ENCODE measurements at regions not wholly inside any gene's neighbourhood (a gene's known extent, or its start where the extent isn't known, plus 50 kb on each side); places are given as distances from the start of the nearest gene placed in this dataset.

DNA sequence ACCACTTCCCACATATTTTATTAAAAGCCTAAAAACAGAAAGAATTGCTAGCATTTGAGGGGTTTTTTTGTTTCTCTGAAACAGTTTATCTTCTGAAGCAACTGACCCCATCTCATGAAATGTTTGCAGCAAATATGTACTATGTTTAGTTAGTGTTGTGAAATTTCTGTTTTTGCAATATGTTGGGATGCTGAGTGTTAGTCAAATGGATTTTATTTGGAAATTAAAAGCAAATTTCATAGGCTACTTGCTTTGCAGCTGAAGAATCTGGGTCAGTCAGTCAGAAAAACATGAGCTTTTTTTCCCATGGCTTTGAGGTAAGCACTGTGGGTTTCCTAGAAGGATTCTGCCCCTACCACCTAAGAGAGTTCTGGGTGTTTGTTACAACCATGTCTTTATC is 184.9 kb upstream of the DKK2 start:
- DNase-seq: no peak

DNA sequence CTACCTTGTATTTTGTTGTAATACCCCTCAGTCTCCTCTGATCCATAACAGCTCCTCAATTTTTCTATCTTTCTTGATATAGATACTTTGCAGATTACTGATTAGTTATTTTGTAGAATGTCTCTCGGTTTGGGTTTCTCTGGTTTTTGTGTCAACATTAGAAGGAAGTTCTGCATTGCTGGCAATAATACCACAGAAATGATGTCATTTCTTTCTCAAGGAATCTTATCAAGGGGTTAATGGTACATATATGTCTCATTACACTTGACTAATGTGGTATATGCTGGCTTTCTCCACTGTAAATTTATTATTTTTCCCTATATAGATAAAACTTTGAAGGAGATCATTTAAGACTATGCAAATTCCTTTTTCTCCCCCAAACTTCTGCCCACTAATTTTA is 183.6 kb upstream of the DKK2 start:
- no peak for DNase-seq

DNA sequence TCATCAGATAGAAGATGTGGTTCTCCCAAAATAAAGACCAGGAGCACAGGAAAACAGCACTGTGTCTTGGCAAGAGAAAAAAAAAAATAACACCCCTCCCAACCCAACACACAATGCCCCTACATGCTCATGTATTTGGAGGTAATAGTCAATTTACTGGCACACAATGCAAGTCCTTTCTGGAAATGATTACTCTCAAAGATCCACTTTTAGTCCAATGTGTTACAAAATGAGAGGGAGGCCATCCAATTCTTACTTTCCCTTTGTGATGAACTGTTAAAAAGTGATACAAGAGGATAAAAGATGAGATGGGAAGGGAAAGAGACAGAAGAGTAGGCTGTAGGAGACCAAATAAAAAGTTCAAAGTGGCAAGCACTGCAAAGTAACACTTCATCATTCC is 180.3 kb upstream of the DKK2 start:
- DNase-seq: no peak

DNA sequence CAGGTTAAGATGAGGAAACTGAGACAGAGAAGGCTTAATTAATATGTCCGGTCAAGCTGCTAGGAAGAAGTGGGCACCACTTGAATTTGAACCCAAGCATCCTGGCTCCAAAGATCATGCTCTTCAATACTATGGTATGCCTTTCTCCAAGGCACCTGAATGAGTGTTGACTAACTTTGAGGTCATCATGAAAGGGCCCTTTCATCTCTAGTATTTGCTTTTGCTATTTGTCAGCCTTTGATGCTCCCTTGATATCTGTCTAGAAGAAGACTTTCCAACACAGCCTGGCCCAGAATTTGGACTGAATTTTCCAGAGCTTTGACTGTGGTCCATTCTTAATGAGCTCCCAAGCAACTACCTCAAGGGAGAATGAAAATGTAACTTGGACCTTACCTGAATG is 179.1 kb upstream of the DKK2 start:
- DNase-seq: no peak

DNA sequence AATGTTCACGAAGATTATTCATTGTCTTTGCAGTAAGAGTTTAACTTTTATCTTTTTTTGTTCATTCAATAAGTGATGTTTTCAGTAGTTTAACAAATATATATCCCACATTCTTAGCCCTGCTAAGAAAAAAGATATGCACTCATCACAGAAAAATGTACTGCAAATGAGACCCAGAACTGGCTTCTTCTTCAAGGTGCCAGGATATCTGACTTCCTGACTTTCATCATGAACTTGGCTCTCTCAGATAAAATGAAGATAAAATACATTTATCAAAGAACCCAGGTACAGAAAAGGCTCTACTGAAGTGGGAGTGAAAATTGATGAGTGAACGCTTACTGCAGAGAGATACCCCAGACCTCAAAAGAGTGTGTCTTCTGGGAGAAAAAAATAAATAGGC is 177.8 kb upstream of the DKK2 start:
- DNase-seq: no peak

DNA sequence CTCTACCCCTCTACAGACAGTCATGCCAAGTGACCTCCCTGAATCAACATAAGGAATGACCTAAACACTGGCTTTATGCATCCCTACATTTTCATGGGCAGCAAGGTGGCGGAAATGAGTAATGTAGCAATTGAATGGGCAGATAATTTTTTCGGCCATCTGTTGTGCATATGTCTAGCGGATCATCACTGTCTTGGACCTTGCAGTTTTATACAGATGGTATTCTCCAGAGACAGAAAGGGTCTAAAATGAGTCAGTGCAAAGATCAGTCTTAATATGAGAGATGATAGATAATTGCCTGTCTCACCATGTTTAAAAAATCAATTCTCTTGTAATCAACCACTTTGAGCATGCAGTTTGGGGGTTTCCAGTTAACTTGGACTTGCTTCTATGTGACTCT is 177.3 kb upstream of the DKK2 start:
- DNase-seq: no peak

DNA sequence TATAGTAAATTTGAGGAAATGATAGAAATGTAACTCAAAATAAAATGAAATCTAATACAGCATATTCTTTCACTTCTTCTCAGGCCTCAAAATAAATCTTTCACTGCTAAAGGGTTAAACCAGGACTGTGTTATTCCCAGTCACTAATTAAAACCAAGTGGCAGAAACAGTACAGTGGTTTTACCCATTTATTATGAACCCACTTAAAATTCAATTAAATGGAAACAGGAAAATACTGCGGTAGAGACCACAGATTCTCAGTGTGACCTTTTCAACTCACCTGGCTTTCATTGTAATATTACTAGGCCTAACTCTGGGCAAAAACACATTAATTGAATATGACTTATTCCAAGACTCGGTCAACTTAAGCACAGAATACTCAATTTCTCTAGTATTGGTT is 176.5 kb upstream of the DKK2 start:
- DNase-seq: no peak

DNA sequence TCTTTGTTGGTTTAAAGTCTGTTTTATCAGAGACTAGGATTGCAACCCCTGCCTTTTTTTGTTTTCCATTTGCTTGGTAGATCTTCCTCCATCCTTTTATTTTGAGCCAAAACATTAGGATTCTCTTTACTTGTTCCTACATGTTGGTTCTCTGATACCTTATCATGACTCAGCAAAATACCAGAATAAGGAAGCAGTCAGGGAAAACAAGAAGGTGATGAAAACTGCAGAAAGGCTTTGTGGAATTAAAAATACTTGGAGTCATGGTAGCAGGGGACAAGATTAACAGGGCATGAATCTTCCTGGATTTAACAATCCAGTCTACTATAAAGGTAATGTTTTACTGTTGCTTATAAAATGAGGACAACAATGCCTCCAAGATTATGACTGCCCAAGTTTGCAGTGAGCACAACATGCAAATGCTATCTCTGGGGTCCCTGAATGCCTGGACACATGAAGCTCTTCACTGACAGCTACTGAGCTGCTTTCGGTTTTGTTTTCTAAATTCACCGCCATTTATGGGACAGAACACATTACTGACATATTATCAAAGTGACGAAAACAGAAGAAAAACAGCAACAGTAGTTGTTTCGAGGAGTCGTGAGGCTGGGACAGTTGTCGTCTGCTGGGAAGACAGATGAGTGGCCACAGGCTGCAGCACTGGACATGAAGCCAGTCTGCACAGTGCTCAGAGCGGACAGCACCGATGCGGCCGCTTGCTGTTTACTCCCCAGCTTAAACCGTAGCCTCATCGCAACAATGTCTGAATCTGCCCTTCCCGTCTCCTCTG is 174.5 kb upstream of the DKK2 start:
- DNase-seq: no peak

DNA sequence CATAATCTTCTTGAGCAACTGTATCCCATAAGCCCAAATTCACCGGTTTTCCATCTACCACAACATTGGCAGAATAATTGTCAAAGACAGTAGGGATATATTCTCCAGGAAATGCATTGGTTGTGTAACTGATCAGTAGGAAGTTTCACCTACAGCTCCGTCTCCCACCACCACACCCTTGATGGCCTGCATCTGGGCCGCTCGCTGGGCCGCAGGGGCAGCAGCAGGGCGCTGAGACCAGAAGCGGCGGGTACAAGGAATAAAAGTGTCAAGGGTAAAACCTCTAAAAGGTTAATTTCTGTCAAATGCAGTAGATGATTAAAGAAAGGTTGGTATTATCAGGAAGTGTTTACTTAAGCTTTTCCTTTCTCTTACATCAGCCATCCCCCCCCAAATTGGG is 167.6 kb upstream of the DKK2 start:
- no peak for DNase-seq

DNA sequence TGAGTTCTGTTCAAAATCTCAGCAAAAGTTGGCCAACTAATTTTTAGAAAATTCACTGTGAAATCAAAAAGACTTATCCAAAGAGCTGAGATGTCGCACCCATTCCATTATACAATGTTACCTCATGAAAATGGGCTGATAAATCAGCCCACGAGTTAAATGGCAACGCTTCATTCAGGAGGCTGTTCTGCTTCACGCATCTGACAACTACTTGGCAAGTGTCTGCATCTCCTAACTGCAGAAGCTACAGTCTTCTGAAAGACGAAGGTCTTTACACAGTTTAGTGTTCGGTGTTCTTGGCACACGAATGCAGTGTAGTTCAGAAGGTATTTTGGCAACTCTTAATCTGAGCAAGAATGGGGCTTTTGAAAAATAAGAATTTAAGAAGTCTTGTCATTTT is 166.6 kb upstream of the DKK2 start:
- no peak for DNase-seq

DNA sequence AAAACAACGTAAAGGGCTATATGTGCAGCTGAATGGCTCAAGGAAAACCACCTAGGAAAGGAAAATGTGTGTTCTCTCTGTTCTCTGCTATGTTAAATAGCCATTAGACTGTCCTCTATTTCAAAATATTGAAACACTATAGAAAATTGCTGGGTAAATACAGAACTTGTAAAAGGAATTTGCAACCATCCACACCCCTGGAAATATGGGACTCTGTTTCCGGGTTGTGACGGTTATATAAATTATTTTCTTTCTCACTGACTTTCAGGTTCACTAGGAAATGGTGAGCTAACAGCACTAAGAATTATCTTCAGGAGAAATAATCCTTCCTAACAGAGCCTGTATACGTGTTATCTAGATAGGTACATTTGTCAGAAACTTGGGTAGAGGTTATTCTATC is 161.0 kb upstream of the DKK2 start:
- DNase-seq: no peak

DNA sequence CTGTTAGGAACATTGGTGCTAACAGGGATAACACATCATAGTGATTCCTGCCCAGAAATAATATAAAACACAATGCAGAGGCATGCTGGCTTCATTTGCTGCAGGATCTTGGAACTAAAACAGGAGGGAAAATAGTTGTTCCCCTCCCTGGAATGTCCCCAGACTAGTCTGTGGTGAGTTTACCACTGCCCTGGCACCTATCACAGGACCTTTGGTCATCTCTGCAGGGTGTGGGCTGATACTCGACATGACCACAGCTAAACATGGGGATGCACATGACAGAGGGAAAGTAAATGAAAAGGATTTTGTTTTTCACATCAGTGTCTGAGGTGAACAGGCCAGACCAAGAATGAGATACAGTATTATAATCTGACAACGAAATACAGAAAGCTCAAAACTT is 160.2 kb upstream of the DKK2 start:
- DNase-seq: no peak

DNA sequence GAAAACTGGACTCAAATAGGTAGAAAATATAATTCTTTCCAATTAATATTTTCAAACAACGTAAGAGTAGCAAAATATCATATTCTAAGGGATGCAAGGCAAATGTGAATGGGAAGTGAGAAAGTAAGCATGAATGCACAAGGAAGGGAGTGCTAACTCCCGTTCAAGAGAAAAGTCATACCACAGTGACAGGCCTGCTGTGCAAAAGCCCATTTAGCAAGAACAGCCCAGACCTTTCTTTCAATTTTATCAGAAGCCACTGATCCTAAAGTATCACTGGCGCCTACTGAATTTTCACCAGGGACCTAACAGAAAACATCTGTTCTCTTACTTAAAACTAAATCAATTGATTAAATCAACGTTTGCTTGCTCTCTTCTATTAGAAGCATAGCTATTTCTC is 157.9 kb upstream of the DKK2 start:
- no peak for DNase-seq

DNA sequence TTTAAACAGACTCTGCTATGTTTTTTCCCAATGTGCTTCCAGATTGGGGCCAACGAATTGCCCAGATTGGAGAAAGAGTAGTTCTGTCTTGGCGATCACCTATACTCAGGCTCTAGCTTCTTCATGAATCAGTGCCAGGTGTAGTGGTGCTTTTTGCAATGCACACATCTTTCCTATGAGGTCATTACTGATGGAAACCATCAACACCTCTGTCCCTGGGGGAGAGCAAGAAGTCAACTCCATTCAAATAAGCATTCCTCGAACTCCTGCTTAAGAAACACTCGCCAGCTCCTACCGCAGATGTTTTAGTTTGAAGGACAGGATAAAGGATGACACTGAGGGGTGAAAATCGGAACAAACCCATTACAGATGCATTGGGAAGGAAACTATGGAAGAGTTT is 156.5 kb upstream of the DKK2 start:
- no peak for DNase-seq

DNA sequence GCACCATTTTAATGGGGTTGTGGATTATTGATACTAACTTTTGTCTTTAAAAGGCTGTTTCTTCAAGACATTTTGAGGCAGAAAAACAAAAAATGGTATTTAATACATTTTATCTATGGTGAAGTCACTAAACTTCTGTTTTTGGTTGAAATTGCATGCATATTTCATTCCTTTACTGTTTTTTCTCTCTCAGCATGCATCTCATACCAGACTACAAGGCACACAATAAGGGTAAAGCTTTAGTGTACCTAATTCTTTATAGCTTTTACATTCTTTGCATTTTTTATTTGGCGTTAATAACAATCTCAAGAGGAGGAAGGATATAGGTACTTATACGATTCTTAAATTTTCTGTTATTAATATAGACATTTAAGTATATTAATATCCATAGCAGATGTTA is 151.0 kb upstream of the DKK2 start:
- no peak for DNase-seq

DNA sequence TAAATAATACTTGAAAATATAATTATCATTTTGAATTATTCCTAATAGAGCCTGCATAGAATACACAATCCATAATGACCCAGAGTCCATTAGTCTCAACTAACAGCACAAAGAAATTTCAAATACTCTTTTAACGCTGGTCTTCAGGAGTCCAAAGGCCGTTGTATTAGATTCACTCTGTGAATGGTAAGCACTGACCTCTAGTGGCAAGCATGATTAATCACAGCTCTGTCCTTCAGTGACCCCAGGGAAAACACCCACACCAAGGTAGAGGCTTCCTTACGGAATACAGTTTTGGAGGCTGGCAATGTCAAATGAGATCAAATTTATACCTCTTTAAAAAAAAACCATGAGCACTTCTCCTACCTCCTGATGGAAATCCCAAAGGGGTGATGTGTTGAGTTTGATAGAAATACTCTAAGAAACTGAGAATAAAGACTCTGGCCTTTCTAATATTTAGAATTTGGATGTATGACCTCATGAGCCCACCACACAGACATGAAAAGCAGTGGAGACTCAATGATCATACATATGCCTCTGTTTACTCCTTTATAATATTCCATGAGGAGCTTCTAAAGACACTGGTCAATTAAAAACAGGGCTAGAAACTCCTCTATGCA is 147.2 kb upstream of the DKK2 start:
- DNase-seq: peak; percentile 4

DNA sequence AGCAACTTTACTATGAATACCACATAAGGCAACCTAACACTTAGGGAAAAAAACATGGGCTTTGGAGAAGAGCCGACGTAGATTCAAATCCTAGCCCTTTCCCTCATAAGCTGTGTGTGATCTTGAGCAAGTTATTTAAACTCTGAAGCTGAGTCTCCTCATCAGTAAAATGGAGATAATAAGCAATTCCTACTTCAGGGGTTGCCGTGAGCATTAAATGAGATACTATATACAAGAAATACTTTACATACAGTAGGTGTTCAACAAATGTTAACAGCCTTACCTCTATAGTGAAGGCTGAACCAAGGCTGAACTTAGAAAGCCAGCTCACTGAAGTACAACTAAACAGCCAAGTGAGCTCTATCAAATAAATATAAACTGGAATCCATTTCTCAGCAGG is 146.2 kb upstream of the DKK2 start:
- DNase-seq: no peak

DNA sequence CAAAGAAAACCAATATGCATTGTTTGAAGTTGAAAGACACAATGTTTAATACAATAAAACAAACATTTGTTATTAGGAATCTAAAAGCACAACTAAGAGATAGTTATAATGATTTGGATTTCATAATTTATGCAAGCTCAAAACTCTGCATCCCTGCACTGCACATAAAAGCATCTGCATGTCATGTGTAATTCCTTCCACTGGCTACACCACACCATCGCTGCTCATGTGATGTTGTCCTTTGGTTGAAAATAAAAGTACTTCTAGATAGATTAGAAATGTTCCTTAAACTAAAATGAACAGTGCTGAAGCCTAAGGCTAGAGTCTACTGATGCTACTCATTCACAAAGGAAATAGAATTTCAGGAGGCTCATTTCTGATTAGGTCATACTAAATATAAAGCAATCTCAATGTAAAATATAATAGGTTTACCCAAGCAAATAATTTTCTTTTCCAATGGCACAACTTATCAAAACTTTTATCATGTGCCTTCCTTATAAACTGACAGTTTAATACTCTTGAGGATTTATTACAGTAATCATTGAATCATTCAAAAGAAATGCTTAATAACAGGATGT is 130.8 kb upstream of the DKK2 start:
- no peak for DNase-seq

DNA sequence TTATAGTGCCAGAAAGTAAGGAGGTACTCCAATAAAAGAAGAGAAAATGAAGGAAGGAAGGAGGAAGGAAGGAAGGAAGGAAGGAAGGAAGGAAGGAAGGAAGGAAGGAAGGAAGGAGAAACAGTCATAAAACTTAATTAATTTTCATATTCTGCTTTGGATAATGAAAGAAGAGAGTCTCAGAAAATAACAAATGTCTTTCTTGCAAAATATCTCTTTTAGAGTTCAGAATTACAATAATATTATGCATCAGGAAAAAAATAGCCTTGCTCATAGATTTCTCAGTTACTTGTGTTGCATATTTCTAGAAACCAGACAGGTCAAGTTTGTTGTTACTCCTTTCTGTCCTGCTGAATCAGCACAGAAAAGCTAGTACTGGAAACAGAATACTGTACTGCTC is 130.1 kb upstream of the DKK2 start:
- no peak for DNase-seq

DNA sequence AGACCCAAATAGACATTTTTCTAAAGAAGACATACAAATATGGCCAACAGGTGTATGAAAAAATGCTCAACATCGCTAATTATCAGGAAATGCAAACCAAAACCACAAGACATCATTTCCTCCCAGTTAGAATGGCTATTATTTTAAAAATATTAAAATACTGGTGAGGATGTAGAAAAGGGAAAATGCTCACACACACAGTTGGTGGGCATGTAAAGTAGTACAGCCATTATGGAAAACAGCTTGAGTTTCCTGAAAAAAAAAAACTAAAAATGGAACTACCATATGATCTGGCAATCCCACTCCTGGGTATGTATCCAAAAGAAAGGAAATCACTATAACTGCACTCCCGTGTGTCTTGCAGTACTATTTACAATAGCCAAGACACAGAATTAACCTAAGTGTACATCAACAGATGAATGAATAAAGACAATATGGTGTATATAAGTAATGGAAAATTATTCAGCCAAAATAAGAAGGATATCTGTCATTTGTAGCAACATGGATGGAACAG is 128.9 kb upstream of the DKK2 start:
- no peak for DNase-seq

DNA sequence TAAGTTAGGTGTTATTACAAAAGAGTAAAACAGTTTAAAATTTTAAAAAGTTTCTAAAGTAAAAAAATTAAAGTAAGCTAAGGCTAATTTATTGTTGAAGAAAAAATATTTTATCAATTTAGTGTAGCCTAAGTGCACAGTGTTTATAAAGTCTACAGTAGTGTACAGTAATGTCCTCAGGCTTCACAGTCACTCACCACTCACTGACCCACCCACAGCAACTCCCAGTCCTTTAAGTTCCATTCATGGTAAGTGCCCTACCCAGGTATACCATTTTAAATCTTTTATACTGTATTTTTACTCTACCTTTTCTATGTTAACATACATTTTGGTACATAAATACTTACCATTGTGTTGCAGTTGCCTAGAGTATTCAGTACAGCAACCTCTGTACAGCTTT is 120.3 kb upstream of the DKK2 start:
- DNase-seq: no peak

DNA sequence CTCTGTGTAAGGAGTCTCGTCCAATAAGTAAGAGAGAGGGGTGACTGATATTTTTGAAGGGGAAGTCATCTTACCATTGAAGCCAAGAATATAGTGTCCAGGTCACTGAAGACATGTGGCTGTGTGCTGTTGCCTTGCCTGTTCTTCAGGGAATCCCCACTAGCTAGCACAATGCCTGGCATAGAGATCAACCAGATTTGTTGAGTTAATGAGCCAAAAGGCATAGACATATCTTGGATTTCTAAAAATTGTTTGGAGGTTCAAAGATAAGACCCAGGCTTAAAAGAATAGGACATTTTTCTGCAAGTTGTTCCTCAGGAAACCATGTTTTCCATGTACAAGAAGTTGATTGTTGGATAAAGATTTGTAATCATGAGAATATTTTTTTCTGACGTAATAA is 119.3 kb upstream of the DKK2 start:
- no peak for DNase-seq

DNA sequence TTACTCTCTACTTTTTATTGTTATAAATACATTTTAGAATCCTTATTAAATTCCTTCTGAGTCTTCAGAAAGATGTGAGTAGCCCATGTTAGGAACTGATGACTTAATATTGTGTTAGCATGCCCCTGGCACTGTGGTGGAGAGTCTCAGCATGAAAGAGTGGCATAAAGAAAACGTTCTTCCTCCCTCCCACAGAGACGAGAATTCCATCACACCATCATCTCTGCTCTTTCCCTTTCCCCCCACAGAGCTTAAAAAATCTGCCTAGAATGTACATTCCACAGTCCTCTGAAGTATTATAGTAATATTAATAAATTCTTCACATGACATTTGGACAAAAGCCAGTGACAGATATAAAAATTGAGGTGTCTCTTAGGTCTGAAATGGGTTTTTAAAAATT is 117.8 kb upstream of the DKK2 start:
- no peak for DNase-seq

DNA sequence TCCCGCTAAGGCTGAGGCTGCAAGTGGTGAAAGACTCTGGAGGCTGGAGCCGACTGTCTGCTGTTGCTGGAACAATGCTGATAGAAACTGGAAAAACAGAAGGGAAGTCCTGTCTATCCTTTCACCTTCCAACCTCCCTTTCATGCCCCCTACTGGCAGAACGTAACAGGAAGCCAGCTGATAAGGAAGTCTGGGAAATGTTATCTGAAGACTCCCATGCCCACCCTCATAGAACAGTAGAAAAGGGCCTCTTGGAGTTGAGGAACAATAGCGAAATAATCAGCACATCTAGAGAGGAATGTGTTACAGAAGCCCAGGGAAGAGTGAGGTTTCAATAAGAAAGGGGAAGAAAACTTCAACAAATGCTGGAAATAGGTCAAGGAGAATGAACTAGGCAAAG is 117.1 kb upstream of the DKK2 start:
- no peak for DNase-seq

DNA sequence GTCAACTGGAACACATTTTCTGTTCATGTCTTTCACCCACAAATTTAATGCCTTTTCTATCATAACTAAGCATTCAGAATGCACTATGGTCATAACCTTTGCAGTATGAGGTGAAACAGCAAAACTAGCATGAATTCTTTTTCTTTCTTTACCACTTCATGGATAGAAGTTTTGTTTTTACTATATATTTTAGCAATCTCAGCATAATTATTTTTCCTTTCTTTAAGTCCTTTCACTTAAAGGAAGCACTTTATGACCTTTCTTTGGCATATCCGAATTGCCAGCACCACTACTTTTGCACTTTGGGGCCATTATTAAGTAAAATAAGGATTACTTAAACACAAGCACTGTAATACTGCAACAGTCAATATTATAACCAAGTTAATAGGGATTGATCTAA is 115.1 kb upstream of the DKK2 start:
- DNase-seq: no peak
